Umbilical cord (tissue), 1 donor: ENCODE measurements at regions not wholly inside any gene's neighbourhood (a gene's known extent, or its start where the extent isn't known, plus 50 kb on each side); places are given as distances from the start of the nearest gene placed in this dataset.

Experiments
- DNase-seq: peaks from one replicate; pipeline ENCODE4 v3.0.0-alpha.2; 2015; ENCODE audit warnings: low spot score

GRCh38 chr7:81533426-81533825 is 236.4 kb downstream of the HGF start:
- DNase-seq: no peak

- DNase-seq: no peak
Observed at GRCh38 chr7:81529785-81530184, 240.1 kb downstream of the HGF start.

- no peak for DNase-seq
Observed at GRCh38 chr7:81527651-81528050, 242.2 kb downstream of the HGF start.

- no peak for DNase-seq
Observed at GRCh38 chr7:81526971-81527370, 242.9 kb downstream of the HGF start.

GRCh38 chr7:81525841-81526240 is 244.0 kb downstream of the HGF start:
- no peak for DNase-seq

- DNase-seq: no peak
Observed at GRCh38 chr7:81519886-81520285, 250.0 kb downstream of the HGF start.

- DNase-seq: no peak
Observed at GRCh38 chr7:81516898-81517297, 252.9 kb downstream of the HGF start.

GRCh38 chr7:81515009-81515408 is 254.8 kb downstream of the HGF start:
- peak; percentile 47 for DNase-seq

- peak; percentile 23 for DNase-seq
Observed at GRCh38 chr7:81514546-81514945, 255.3 kb downstream of the HGF start.

GRCh38 chr7:81510122-81510521 is 259.7 kb downstream of the HGF start:
- no peak for DNase-seq

- no peak for DNase-seq
Observed at GRCh38 chr7:81507221-81507620, 262.6 kb downstream of the HGF start.

GRCh38 chr7:81506609-81507008 is 263.2 kb downstream of the HGF start:
- DNase-seq: no peak

- DNase-seq: no peak
Observed at GRCh38 chr7:81503771-81504170, 266.1 kb downstream of the HGF start.

- no peak for DNase-seq
Observed at GRCh38 chr7:81503336-81503735, 266.5 kb downstream of the HGF start.

GRCh38 chr7:81501220-81501619 is 268.6 kb downstream of the HGF start:
- peak; percentile 57 for DNase-seq

- no peak for DNase-seq
Observed at GRCh38 chr7:81500631-81501030, 269.2 kb downstream of the HGF start.

- peak; percentile 79 for DNase-seq
Observed at GRCh38 chr7:81499262-81500116, 270.4 kb downstream of the HGF start.

- no peak for DNase-seq
Observed at GRCh38 chr7:81498176-81498575, 271.7 kb downstream of the HGF start.

GRCh38 chr7:81492910-81493309 is 276.9 kb downstream of the HGF start:
- no peak for DNase-seq

- DNase-seq: no peak
Observed at GRCh38 chr7:81492240-81492639, 277.6 kb downstream of the HGF start.

- no peak for DNase-seq
Observed at GRCh38 chr7:81491573-81491972, 278.3 kb downstream of the HGF start.

GRCh38 chr7:81488210-81488609 is 281.6 kb downstream of the HGF start:
- DNase-seq: no peak

- DNase-seq: no peak
Observed at GRCh38 chr7:81487516-81487915, 282.3 kb downstream of the HGF start.

GRCh38 chr7:81484261-81484660 is 285.6 kb downstream of the HGF start:
- peak; percentile 89 for DNase-seq
